ENCODE measurements at regions not wholly inside any gene's neighbourhood (a gene's known extent, or its start where the extent isn't known, plus 50 kb on each side); places are given as distances from the start of the nearest gene placed in this dataset.
A peak's percentile ranks its signal among the peaks of the same experiment; 100 is the strongest.

DNA sequence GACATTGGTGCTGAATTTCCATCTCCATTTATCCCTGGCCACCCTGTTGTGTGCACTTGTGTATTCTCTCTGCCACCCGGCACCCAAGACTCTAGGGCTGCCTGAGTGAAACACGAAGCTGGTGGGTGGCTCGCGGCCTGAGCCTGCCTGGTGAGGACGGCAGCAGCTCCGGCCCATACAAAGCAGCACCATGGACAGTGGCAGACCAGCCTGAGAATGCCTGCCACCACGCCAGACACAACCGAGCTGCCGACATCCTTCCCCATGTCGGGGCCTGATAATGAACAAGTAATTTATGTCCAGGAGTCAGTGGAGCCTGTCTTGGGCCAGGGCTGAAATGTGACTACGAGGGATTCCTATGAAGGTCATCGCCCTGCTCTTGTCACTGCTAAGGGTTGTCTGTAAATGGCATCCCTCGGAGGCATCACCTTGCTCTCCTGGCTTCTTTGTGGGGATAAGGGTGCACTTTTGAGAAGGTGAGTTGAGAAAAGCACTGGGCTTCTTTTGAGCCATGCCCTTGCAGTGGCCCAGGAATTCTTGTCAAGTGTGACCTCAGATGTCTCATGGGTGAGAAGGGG, 175.7 kb downstream of the MELK start (continued):
- TF ChIP-seq ZFP36L2 (CRISPR knock-in tag; IDR thresholded peaks at IDR 0.05) (no peak), GTF2F1 (IDR thresholded peaks at IDR 0.05; ENCODE audit: low read length) (no peak), GFI1 (CRISPR knock-in tag; IDR thresholded peaks at IDR 0.05; ENCODE audit: borderline replicate concordance) (no peak), NFRKB (IDR thresholded peaks at IDR 0.05) (no peak), U2AF1 (optimal IDR thresholded peaks at IDR 0.05; ENCODE audit: low read depth, low read length) (no peak), NAIF1 (CRISPR knock-in tag; IDR thresholded peaks at IDR 0.05; ENCODE audit: borderline replicate concordance) (no peak), ZSCAN12 (CRISPR knock-in tag; IDR thresholded peaks at IDR 0.05) (no peak; the same call in 1 of the 2 replicates), FOXM1 (CRISPR knock-in tag; IDR thresholded peaks at IDR 0.05) (0 out of 2 replicates have a peak, but pooled peaks have one; percentile 47), ETV6 (CRISPR knock-in tag; conservative IDR thresholded peaks at IDR 0.05) (0 out of 2 replicates have a peak, but pooled peaks have one; percentile 63), ZNF180 (CRISPR knock-in tag; IDR thresholded peaks at IDR 0.05; ENCODE audit: borderline replicate concordance, low read depth) (no peak; the same call in 1 of the 2 replicates), ASH2L (IDR thresholded peaks at IDR 0.05; ENCODE audit: insufficient read length, low read depth, low read length) (no peak), PCBP1 (IDR thresholded peaks at IDR 0.05; ENCODE audit: borderline replicate concordance, low read depth, low read length) (no peak), ZNF766 (CRISPR knock-in tag; IDR thresholded peaks at IDR 0.05; ENCODE audit: borderline replicate concordance) (peak; percentile 90; the same call in 1 of the 2 replicates), TAF1 (CRISPR knock-in tag; IDR thresholded peaks at IDR 0.05) (no peak), ZSCAN21 (CRISPR knock-in tag; IDR thresholded peaks at IDR 0.05; ENCODE audit: borderline replicate concordance) (peak; percentile 66; the same call in 1 of the 2 replicates), NONO (IDR thresholded peaks at IDR 0.05) (no peak), NONO (CRISPR knock-in tag; conservative IDR thresholded peaks at IDR 0.05) (no peak), TOE1 (CRISPR knock-in tag; IDR thresholded peaks at IDR 0.05) (no peak), ZNF282 (IDR thresholded peaks at IDR 0.05; ENCODE audit: partially characterized antibody) (no peak), ZNF788 (CRISPR knock-in tag; IDR thresholded peaks at IDR 0.05; ENCODE audit: borderline replicate concordance) (no peak), ZNF839 (CRISPR knock-in tag; IDR thresholded peaks at IDR 0.05; ENCODE audit: borderline replicate concordance) (no peak), ZNF496 (CRISPR knock-in tag; IDR thresholded peaks at IDR 0.05; ENCODE audit: insufficient replicate concordance) (no peak)
- TF ChIP-seq, protein P1, sequence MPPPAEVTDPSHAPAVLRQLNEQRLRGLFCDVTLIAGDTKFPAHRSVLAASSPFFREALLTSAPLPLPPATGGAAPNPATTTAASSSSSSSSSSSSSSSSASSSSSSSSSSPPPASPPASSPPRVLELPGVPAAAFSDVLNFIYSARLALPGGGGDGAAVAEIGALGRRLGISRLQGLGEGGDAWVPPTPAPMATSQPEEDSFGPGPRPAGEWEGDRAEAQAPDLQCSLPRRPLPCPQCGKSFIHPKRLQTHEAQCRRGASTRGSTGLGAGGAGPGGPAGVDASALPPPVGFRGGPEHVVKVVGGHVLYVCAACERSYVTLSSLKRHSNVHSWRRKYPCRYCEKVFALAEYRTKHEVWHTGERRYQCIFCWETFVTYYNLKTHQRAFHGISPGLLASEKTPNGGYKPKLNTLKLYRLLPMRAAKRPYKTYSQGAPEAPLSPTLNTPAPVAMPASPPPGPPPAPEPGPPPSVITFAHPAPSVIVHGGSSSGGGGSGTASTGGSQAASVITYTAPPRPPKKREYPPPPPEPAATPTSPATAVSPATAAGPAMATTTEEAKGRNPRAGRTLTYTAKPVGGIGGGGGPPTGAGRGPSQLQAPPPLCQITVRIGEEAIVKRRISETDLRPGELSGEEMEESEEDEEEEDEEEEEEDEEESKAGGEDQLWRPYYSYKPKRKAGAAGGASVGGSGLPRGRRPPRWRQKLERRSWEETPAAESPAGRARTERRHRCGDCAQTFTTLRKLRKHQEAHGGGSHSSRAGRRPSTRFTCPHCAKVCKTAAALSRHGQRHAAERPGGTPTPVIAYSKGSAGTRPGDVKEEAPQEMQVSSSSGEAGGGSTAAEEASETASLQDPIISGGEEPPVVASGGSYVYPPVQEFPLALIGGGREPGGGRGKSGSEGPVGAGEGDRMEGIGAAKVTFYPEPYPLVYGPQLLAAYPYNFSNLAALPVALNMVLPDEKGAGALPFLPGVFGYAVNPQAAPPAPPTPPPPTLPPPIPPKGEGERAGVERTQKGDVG (CRISPR knock-in tag; IDR thresholded peaks at IDR 0.05; ENCODE audit: borderline replicate concordance) = no peak
- TF ChIP-seq, protein P2, sequence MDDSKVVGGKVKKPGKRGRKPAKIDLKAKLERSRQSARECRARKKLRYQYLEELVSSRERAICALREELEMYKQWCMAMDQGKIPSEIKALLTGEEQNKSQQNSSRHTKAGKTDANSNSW (CRISPR knock-in tag; IDR thresholded peaks at IDR 0.05; ENCODE audit: borderline replicate concordance) = no peak
- TF ChIP-seq, protein P3, sequence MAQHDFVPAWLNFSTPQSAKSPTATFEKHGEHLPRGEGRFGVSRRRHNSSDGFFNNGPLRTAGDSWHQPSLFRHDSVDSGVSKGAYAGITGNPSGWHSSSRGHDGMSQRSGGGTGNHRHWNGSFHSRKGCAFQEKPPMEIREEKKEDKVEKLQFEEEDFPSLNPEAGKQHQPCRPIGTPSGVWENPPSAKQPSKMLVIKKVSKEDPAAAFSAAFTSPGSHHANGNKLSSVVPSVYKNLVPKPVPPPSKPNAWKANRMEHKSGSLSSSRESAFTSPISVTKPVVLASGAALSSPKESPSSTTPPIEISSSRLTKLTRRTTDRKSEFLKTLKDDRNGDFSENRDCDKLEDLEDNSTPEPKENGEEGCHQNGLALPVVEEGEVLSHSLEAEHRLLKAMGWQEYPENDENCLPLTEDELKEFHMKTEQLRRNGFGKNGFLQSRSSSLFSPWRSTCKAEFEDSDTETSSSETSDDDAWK (CRISPR knock-in tag; IDR thresholded peaks at IDR 0.05) = no peak
- TF ChIP-seq, protein P4, sequence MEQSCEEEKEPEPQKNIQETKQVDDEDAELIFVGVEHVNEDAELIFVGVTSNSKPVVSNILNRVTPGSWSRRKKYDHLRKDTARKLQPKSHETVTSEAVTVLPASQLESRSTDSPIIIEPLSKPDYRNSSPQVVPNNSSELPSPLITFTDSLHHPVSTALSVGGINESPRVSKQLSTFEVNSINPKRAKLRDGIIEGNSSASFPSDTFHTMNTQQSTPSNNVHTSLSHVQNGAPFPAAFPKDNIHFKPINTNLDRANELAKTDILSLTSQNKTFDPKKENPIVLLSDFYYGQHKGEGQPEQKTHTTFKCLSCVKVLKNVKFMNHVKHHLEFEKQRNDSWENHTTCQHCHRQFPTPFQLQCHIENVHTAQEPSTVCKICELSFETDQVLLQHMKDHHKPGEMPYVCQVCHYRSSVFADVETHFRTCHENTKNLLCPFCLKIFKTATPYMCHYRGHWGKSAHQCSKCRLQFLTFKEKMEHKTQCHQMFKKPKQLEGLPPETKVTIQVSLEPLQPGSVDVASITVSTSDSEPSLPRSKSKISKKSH (CRISPR knock-in tag; IDR thresholded peaks at IDR 0.05; ENCODE audit: borderline replicate concordance) = no peak; the same call in 1 of the 2 replicates
